ENCODE measurements at regions not wholly inside any gene's neighbourhood (a gene's known extent, or its start where the extent isn't known, plus 50 kb on each side); places are given as distances from the start of the nearest gene placed in this dataset.

DNA sequence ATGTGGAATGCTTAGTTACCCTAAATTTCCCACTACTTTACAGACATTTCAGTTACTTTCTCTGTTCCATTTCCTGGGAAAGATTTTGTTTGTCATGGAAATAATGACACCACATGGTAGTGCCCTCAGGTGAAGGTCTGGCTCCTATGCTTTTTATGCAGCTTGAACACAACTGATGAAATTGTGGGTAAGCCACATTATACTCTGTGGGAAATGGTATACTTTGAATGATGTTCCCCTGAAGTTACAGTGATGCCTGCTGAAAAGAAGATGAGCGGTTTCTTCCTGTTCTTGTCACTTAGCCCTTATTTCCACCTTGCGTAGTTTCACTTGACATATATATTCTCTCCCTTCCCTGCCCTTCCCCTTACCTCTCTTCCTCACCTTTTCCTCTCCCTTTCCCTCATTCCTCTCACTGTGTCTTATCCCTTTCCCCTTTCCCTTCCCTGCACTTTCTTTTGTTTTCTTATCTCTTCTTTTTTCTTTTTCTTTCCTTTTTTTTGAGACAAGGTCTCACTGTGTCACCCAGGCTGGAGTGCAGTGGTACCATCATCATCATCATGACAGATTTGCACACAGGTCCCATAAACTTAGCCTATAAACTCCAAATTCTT lies 280.8 kb upstream of the IL12B start:
- Histone ChIP-seq H3K4me3 (ENCODE audit: insufficient read depth, low read length) (no peak overlapping the region), H3K27ac (ENCODE audit: low read depth, low read length) (no peak overlapping the region), H3K79me2 (ENCODE audit: insufficient read depth, low read length) (no peaks in the 10 kb centered on the region), H3K36me3 (ENCODE audit: insufficient read depth, low read length) (no peaks in the 10 kb centered on the region), H3K4me2 (ENCODE audit: insufficient read depth, low read length) (no peak overlapping the region), H3K4me1 (ENCODE audit: insufficient read depth, low read length) (peaks cover 7% of the 10 kb centered on the region), H3K9me3 (ENCODE audit: low read depth, low read length) (no peaks in the 10 kb centered on the region), H2AFZ (ENCODE audit: low read length) (no peak overlapping the region), H4K20me1 (ENCODE audit: insufficient read depth, low read length) (no peaks in the 10 kb centered on the region), H3K27me3 (ENCODE audit: insufficient read depth, low read length) (no peaks in the 10 kb centered on the region)
- no peak for TF ChIP-seq CTCF (IDR thresholded peaks at IDR 0.05; ENCODE audit: extremely low read depth, low read depth, low read length)
- DNase-seq (ENCODE audit: insufficient read length, low spot score, missing footprints) = no peak

DNA sequence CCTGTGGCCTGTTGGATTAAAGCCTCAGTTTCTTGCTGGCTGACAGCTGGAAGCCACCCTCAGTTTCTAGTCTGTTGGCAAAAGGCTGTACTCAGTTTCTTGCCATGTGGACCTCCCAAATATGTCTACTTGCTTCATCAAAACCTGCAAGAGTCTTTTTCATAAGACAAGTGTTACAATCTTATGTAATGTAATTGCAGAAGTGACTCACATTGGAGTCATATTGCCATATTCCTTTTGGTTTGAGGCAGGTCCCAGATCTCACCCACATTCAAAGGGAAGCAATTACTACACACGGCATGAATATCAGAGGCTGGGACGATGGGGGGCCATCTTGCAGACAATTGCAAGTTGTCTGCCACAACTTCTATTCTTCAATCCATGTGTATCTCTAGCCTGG lies 286.7 kb upstream of the IL12B start:
- H2AFZ ChIP-seq (ENCODE audit: low read length) = no peak overlapping the region
- H4K20me1 ChIP-seq (ENCODE audit: insufficient read depth, low read length) = no peaks in the 10 kb centered on the region
- peak; percentile 37 for DNase-seq (ENCODE audit: insufficient read length, low spot score, missing footprints)

GRCh38 chr5:159619826-159620225 lies 289.5 kb upstream of the IL12B start:
- no peaks in the 10 kb centered on the region for H4K20me1 ChIP-seq (ENCODE audit: insufficient read depth, low read length)
- H3K9me3 ChIP-seq (ENCODE audit: low read depth, low read length) = peaks cover 4% of the 10 kb centered on the region
- no peak for DNase-seq (ENCODE audit: insufficient read length, low spot score, missing footprints)
- no peaks in the 10 kb centered on the region for H3K27me3 ChIP-seq (ENCODE audit: insufficient read depth, low read length)
- H3K4me3 ChIP-seq (ENCODE audit: insufficient read depth, low read length) = no peak overlapping the region
- peak overlapping the region; percentile 70 for H2AFZ ChIP-seq (ENCODE audit: low read length)
- H3K27ac ChIP-seq (ENCODE audit: low read depth, low read length) = no peak overlapping the region
- H3K36me3 ChIP-seq (ENCODE audit: insufficient read depth, low read length) = no peaks in the 10 kb centered on the region
- no peak for TF ChIP-seq CTCF (IDR thresholded peaks at IDR 0.05; ENCODE audit: extremely low read depth, low read depth, low read length)
- no peak overlapping the region for H3K4me2 ChIP-seq (ENCODE audit: insufficient read depth, low read length)
- no peaks in the 10 kb centered on the region for H3K79me2 ChIP-seq (ENCODE audit: insufficient read depth, low read length)
- H3K4me1 ChIP-seq (ENCODE audit: insufficient read depth, low read length) = peaks cover 10% of the 10 kb centered on the region

More for the DNA sequence above, 286.7 kb upstream of the IL12B start:
- Histone ChIP-seq H3K27ac (ENCODE audit: low read depth, low read length) (no peak overlapping the region), H3K36me3 (ENCODE audit: insufficient read depth, low read length) (no peaks in the 10 kb centered on the region), H3K9me3 (ENCODE audit: low read depth, low read length) (peaks cover 2% of the 10 kb centered on the region), H3K4me1 (ENCODE audit: insufficient read depth, low read length) (peaks cover 10% of the 10 kb centered on the region), H3K4me3 (ENCODE audit: insufficient read depth, low read length) (no peak overlapping the region), H3K79me2 (ENCODE audit: insufficient read depth, low read length) (no peaks in the 10 kb centered on the region), H3K4me2 (ENCODE audit: insufficient read depth, low read length) (no peak overlapping the region), H3K27me3 (ENCODE audit: insufficient read depth, low read length) (no peaks in the 10 kb centered on the region)
- no peak for TF ChIP-seq CTCF (IDR thresholded peaks at IDR 0.05; ENCODE audit: extremely low read depth, low read depth, low read length)

DNA sequence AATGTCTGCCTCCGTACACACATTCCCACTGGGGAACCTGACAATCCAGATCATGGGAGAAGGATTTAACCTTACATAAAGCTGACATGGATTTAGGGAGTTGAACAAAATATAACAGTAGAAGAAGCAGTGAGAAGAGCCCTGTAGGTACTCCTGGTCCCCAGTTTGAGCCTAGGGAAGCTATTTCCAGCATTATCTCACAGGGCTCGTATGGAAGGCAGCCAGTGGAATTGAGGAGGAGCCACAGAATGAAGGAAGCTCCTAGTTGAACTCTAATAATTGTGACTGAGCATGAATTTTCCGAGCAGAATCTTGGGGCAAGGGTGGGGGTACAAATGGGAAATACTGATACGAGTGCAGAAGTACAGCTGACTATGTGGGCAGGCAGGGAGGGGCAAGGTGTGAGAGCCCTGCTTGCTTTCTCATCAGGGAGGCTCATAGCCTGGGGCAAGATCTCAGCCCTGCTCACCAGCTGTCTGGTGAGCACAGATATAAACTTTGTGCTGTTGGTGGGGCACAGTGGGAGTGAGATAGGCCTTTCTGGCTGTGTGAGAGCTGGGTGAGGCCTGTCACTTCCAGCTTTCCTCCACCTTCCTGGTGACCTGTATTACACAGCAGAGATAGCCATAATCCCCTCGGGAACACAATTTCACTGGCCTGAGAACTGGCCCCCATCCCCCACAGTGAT lies 290.7 kb upstream of the IL12B start:
- Histone ChIP-seq H3K27me3 (ENCODE audit: insufficient read depth, low read length) (no peaks in the 10 kb centered on the region), H3K79me2 (ENCODE audit: insufficient read depth, low read length) (no peaks in the 10 kb centered on the region), H4K20me1 (ENCODE audit: insufficient read depth, low read length) (no peaks in the 10 kb centered on the region), H2AFZ (ENCODE audit: low read length) (no peak overlapping the region), H3K4me1 (ENCODE audit: insufficient read depth, low read length) (peaks cover 10% of the 10 kb centered on the region), H3K4me2 (ENCODE audit: insufficient read depth, low read length) (no peak overlapping the region), H3K4me3 (ENCODE audit: insufficient read depth, low read length) (no peak overlapping the region), H3K27ac (ENCODE audit: low read depth, low read length) (no peak overlapping the region), H3K36me3 (ENCODE audit: insufficient read depth, low read length) (no peaks in the 10 kb centered on the region), H3K9me3 (ENCODE audit: low read depth, low read length) (peaks cover 4% of the 10 kb centered on the region)
- no peak for TF ChIP-seq CTCF (IDR thresholded peaks at IDR 0.05; ENCODE audit: extremely low read depth, low read depth, low read length)
- no peak for DNase-seq (ENCODE audit: insufficient read length, low spot score, missing footprints)

All from osteoblast (primary cell).